ENCODE measurements at regions not wholly inside any gene's neighbourhood (a gene's known extent, or its start where the extent isn't known, plus 50 kb on each side); places are given as distances from the start of the nearest gene placed in this dataset.

DNA sequence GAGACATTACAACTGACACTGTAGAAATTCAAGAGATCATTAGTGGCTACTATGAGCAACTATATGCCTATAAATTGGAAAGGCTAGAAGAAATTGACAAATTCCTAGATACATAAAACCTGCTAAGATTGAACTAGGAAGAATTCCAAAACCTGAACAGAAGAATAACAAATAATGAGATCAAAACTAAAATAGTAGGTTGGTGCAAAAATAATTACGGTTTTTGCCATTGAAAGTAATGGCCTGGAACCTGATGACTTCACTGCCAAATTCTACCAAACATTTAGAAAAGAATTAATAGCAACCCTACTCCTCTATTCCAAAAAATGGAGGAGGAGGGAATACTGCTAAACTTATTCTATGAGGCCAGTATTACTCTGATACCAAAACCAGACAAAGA, 824.9 kb downstream of the KLHL13 start:
- no peak overlapping the region for H3K4ac ChIP-seq (ENCODE audit: low read depth, low read length)
- H3K56ac ChIP-seq (ENCODE audit: insufficient read length, low read depth, low read length) = no peak overlapping the region
- H4K8ac ChIP-seq (replicated peaks; ENCODE audit: insufficient read length, low read depth, low read length) = no peak overlapping the region
- H2BK12ac ChIP-seq (ENCODE audit: insufficient read length, low read depth, low read length) = no peak overlapping the region
- no peaks in the 10 kb centered on the region for H3K79me2 ChIP-seq (ENCODE audit: insufficient read depth, low read length)
- no peak overlapping the region for H4K91ac ChIP-seq (ENCODE audit: insufficient read length, low read depth, low read length)
- no peaks in the 10 kb centered on the region for H3K9me3 ChIP-seq (ENCODE audit: control insufficient read depth, low read depth, low read length)
- no peaks in the 10 kb centered on the region for H3K23me2 ChIP-seq (ENCODE audit: insufficient read length, low read depth, low read length, poor library complexity, severe bottlenecking)
- H2AK5ac ChIP-seq (ENCODE audit: insufficient read length, low read length) = no peak overlapping the region
- no peak overlapping the region for H3K9ac ChIP-seq (ENCODE audit: extremely low read depth, insufficient read length, low read length)
- H3K27ac ChIP-seq (ENCODE audit: insufficient read length, low read depth, low read length) = no peak overlapping the region
- no peak overlapping the region for H3T11ph ChIP-seq (ENCODE audit: low read length)
- no peaks in the 10 kb centered on the region for H4K20me1 ChIP-seq (ENCODE audit: control insufficient read depth, insufficient read depth, insufficient read length)
- no peaks in the 10 kb centered on the region for H3K27me3 ChIP-seq (ENCODE audit: insufficient read depth, low read length)
- Mint-ChIP-seq H3K27ac (no peak overlapping the region), H3K27me3 (ENCODE audit: low read depth) (no peaks in the 10 kb centered on the region), H3K36me3 (ENCODE audit: insufficient read depth in 1 of 3, low read depth in 3 of 3) (peaks cover 0 to 8% (median 0%) of the 10 kb centered on the region in 3 experiments; a peak in 3 of 7 replicates), H3K4me1 (no peaks in the 10 kb centered on the region), H3K4me3 (no peak overlapping the region), H3K9me3 (peaks cover 7 to 8% of the 10 kb centered on the region in 2 experiments)
- DNase-seq = no peak
- H2BK15ac ChIP-seq (ENCODE audit: low read depth, low read length) = no peak overlapping the region
- no peak overlapping the region for H3K14ac ChIP-seq (ENCODE audit: insufficient read depth, low read length)
- H2AFZ ChIP-seq (ENCODE audit: low read length) = no peak overlapping the region
- H2BK5ac ChIP-seq (ENCODE audit: insufficient read length, low read length) = no peak overlapping the region
- H2BK20ac ChIP-seq (ENCODE audit: low read depth, low read length, poor library complexity, severe bottlenecking) = no peak overlapping the region
- TF ChIP-seq, protein P1, sequence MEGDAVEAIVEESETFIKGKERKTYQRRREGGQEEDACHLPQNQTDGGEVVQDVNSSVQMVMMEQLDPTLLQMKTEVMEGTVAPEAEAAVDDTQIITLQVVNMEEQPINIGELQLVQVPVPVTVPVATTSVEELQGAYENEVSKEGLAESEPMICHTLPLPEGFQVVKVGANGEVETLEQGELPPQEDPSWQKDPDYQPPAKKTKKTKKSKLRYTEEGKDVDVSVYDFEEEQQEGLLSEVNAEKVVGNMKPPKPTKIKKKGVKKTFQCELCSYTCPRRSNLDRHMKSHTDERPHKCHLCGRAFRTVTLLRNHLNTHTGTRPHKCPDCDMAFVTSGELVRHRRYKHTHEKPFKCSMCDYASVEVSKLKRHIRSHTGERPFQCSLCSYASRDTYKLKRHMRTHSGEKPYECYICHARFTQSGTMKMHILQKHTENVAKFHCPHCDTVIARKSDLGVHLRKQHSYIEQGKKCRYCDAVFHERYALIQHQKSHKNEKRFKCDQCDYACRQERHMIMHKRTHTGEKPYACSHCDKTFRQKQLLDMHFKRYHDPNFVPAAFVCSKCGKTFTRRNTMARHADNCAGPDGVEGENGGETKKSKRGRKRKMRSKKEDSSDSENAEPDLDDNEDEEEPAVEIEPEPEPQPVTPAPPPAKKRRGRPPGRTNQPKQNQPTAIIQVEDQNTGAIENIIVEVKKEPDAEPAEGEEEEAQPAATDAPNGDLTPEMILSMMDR (conservative IDR thresholded peaks at IDR 0.05) = no peak
- H3K4me1 ChIP-seq (ENCODE audit: insufficient read depth, low read length) = no peaks in the 10 kb centered on the region
- no peak overlapping the region for H4K5ac ChIP-seq (ENCODE audit: insufficient read length, low read depth, low read length)
- H2BK120ac ChIP-seq (ENCODE audit: low read depth, low read length, poor library complexity, severe bottlenecking) = no peak overlapping the region
- WGBS (ENCODE audit: extremely low coverage, insufficient read length, low lambda C conversion rate) = no CpG with 5 or more reads among the region's 1 CpG
- no peak overlapping the region for H3K4me2 ChIP-seq (ENCODE audit: insufficient read depth, insufficient read length, low read length)
- no peaks in the 10 kb centered on the region for H3K79me1 ChIP-seq (ENCODE audit: insufficient read depth, low read depth, low read length, poor library complexity, severe bottlenecking)
- H3K18ac ChIP-seq (ENCODE audit: insufficient read length, low read depth, low read length) = no peak overlapping the region
- no peak overlapping the region for H3K23ac ChIP-seq (ENCODE audit: insufficient read length, low read depth, low read length)
